ENCODE measurements at regions not wholly inside any gene's neighbourhood (a gene's known extent, or its start where the extent isn't known, plus 50 kb on each side); places are given as distances from the start of the nearest gene placed in this dataset.

DNA sequence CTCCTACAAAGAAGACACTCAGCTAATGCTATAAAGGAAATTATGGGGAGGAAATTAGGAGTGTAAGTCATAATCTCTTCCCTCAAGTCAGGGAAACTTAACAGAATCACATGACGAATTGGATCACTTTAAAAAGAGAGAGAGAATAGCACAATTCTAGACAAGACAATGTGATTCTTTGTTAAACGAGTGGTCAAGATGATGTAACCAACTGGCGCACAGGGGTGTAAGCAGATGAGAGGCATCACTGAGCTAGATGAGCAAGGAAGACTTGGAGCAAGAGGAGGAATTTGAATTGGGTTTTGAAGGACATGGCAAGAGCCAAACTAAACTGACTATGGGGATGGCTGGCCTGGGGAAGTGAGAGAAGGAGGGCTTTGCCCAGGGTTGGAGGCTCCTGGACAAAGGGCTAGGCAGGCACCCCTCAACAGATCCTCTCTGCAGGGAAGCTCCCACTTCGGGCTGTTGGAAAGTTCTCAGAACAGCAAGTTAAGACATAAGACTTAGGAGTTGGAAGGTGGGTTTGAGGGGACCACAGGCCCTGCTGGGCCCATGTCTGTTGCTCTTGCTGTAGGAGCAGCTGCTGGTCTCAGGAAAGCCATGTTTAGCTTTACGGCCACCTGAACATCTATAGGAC is 123.9 kb upstream of the GRIK3 start:
- TF ChIP-seq SUZ12 (IDR thresholded peaks at IDR 0.05; ENCODE audit: extremely low read depth, insufficient read depth, insufficient read length) (no peak), YY1 (IDR thresholded peaks at IDR 0.05; ENCODE audit: insufficient read depth, insufficient read length) (no peak)
